ENCODE measurements at regions not wholly inside any gene's neighbourhood (a gene's known extent, or its start where the extent isn't known, plus 50 kb on each side); places are given as distances from the start of the nearest gene placed in this dataset.

DNA sequence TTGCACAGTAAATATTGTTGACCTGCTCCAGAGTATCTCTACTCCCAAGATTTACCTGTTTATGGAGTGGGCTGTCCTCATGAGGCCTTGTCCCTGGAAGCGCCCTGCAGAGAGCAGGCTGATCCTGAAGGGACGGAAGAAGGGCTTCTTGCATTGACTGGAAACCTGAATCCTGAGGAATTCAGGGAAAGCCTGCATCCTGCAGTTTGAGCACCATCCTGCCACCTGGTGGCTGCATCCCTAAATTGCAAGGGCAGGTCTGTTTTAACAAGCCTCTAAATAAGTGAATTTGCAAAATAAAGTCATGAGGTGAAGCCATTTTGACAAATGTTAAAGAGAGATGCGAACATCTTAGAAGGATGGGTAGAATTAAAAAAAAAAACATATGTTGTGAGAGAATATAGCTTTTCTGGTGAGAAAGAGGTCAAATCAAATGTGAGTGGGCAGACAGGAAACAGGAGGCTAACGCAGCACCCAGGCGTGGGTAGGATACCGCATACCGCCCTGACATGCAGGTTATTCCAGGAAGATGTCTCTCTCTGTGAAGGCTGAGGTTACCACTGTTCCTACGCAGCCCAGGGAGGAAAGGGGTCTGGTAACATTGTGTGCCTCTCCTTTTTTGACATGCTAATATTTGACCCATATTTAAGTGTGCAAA is 754.9 kb downstream of the RNF144A start:
- TF ChIP-seq ZNF274 (IDR thresholded peaks at IDR 0.05; ENCODE audit: low read depth, low read length): no peak
- TF ChIP-seq YY1 (IDR thresholded peaks at IDR 0.05; ENCODE audit: insufficient read depth, insufficient read length): no peak
- no peak for TF ChIP-seq SUZ12 (IDR thresholded peaks at IDR 0.05; ENCODE audit: extremely low read depth, insufficient read depth, insufficient read length)
- Histone ChIP-seq H3K9ac (ENCODE audit: insufficient read length, low read depth) (no peak overlapping the region), H3K4me1 (ENCODE audit: insufficient read depth, insufficient read length) (peaks cover 2% of the 10 kb centered on the region), H3K9me3 (ENCODE audit: insufficient read depth, low read length) (peaks cover 14% of the 10 kb centered on the region; the same call in 1 of the 2 replicates), H3K4me3 (ENCODE audit: insufficient read length, low read depth) (no peak overlapping the region), H3K27me3 (ENCODE audit: insufficient read depth, insufficient read length) (no peaks in the 10 kb centered on the region), H3K36me3 (ENCODE audit: insufficient read depth, insufficient read length, low read length) (no peaks in the 10 kb centered on the region)
- peak; percentile 89 for DNase-seq (ENCODE audit: low read depth, low spot score)

DNA sequence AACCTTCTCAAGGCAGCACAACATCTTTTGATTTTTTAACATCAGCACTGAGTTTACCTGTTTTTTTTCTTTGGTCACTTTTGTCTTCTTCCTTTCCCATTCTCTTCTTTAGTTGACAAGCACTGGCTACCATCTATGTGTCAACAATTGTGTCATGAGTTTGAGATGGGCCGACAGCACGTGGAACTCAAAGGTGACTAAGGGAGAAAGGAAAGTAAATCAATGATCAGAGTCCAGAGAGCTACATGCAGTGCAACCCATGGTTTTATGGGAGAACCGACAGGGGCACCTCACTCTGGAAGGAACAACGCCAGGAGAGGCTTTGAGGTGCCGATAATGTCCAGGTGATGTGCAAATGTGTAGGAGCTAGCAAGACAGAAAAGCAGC is 755.5 kb downstream of the RNF144A start:
- Histone ChIP-seq H3K4me1 (ENCODE audit: insufficient read depth, insufficient read length) (peaks cover 2% of the 10 kb centered on the region), H3K27me3 (ENCODE audit: insufficient read depth, insufficient read length) (no peaks in the 10 kb centered on the region), H3K9me3 (ENCODE audit: insufficient read depth, low read length) (peaks cover 14% of the 10 kb centered on the region; the same call in 1 of the 2 replicates), H3K4me3 (ENCODE audit: insufficient read length, low read depth) (no peak overlapping the region), H3K36me3 (ENCODE audit: insufficient read depth, insufficient read length, low read length) (no peaks in the 10 kb centered on the region), H3K9ac (ENCODE audit: insufficient read length, low read depth) (no peak overlapping the region)
- TF ChIP-seq YY1 (IDR thresholded peaks at IDR 0.05; ENCODE audit: insufficient read depth, insufficient read length) (no peak), SUZ12 (IDR thresholded peaks at IDR 0.05; ENCODE audit: extremely low read depth, insufficient read depth, insufficient read length) (no peak), ZNF274 (IDR thresholded peaks at IDR 0.05; ENCODE audit: low read depth, low read length) (no peak)
- DNase-seq (ENCODE audit: low read depth, low spot score): no peak

DNA sequence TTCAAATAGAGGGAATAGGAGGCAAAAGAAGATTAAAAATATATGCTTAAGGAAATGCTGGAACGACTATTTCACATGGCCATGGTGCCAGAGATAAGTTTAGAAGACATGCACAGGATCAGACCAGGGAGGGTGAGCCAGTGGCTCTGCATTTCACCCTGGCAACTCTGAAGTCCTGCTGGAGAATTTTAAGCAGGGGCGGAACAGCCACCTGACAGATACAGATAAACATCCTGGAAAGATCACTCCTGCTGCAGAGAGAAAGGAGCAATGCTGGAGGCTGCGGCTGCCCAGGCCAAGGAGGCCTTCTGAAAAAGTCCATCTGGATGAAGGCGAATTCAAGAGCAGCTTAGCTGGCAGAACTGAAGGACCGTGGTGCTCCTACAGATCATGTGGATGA is 755.9 kb downstream of the RNF144A start:
- Histone ChIP-seq H3K27me3 (ENCODE audit: insufficient read depth, insufficient read length) (no peaks in the 10 kb centered on the region), H3K9ac (ENCODE audit: insufficient read length, low read depth) (no peak overlapping the region), H3K36me3 (ENCODE audit: insufficient read depth, insufficient read length, low read length) (no peaks in the 10 kb centered on the region), H3K9me3 (ENCODE audit: insufficient read depth, low read length) (peaks cover 14% of the 10 kb centered on the region; the same call in 1 of the 2 replicates), H3K4me1 (ENCODE audit: insufficient read depth, insufficient read length) (peaks cover 2% of the 10 kb centered on the region), H3K4me3 (ENCODE audit: insufficient read length, low read depth) (no peak overlapping the region)
- TF ChIP-seq SUZ12 (IDR thresholded peaks at IDR 0.05; ENCODE audit: extremely low read depth, insufficient read depth, insufficient read length) (no peak), YY1 (IDR thresholded peaks at IDR 0.05; ENCODE audit: insufficient read depth, insufficient read length) (no peak), ZNF274 (IDR thresholded peaks at IDR 0.05; ENCODE audit: low read depth, low read length) (no peak)
- DNase-seq (ENCODE audit: low read depth, low spot score): no peak

DNA sequence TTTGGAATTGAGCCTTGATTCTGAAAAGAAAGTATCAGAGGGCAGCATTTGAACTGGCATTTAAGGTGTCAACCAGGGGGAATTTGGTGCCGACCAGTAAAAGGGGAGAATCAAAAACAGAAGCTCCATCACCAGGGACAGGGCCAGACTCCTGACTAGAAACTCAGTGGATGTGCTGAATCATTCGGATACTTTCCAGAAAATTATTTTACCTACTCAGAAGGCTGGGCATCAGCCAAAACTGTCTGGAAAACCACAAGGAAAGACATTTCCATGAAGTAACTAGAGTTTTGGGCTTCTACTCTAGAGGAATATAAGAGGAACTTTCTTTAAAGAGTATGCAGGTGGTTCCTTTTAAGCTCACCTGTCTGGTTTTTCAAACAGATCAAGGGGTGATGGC is 756.6 kb downstream of the RNF144A start:
- H3K9me3 ChIP-seq (ENCODE audit: insufficient read depth, low read length): peaks cover 14% of the 10 kb centered on the region; the same call in 1 of the 2 replicates
- no peaks in the 10 kb centered on the region for H3K36me3 ChIP-seq (ENCODE audit: insufficient read depth, insufficient read length, low read length)
- DNase-seq (ENCODE audit: low read depth, low spot score): no peak
- no peak for TF ChIP-seq SUZ12 (IDR thresholded peaks at IDR 0.05; ENCODE audit: extremely low read depth, insufficient read depth, insufficient read length)
- no peak for TF ChIP-seq ZNF274 (IDR thresholded peaks at IDR 0.05; ENCODE audit: low read depth, low read length)
- no peak for TF ChIP-seq YY1 (IDR thresholded peaks at IDR 0.05; ENCODE audit: insufficient read depth, insufficient read length)
- H3K4me3 ChIP-seq (ENCODE audit: insufficient read length, low read depth): no peak overlapping the region
- H3K27me3 ChIP-seq (ENCODE audit: insufficient read depth, insufficient read length): no peaks in the 10 kb centered on the region
- no peak overlapping the region for H3K9ac ChIP-seq (ENCODE audit: insufficient read length, low read depth)
- peaks cover 2% of the 10 kb centered on the region for H3K4me1 ChIP-seq (ENCODE audit: insufficient read depth, insufficient read length)

DNA sequence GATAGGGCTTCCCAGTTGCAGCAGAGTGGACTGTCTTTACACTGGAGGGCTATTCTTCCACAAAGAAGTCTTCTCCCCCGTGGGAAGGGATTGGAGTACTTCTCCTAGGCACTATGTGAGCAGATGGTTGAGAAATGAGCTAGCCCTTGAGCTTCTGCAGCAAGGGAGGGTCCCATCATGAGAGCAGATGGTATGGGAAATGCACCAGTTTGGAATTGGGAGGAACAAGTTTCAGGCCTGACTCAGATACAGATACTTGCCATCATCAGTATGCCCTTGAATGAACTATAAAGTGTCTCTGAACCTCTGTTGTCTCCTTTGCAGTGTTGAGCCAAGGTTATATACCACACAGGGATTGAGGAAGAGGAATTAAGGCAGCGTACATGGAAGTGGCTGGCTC is 757.4 kb downstream of the RNF144A start:
- DNase-seq (ENCODE audit: low read depth, low spot score): no peak
- Histone ChIP-seq H3K36me3 (ENCODE audit: insufficient read depth, insufficient read length, low read length) (no peaks in the 10 kb centered on the region), H3K4me1 (ENCODE audit: insufficient read depth, insufficient read length) (peaks cover 2% of the 10 kb centered on the region), H3K27me3 (ENCODE audit: insufficient read depth, insufficient read length) (no peaks in the 10 kb centered on the region), H3K9ac (ENCODE audit: insufficient read length, low read depth) (no peak overlapping the region), H3K4me3 (ENCODE audit: insufficient read length, low read depth) (no peak overlapping the region), H3K9me3 (ENCODE audit: insufficient read depth, low read length) (peaks cover 14% of the 10 kb centered on the region; the same call in 1 of the 2 replicates)
- TF ChIP-seq ZNF274 (IDR thresholded peaks at IDR 0.05; ENCODE audit: low read depth, low read length) (no peak), YY1 (IDR thresholded peaks at IDR 0.05; ENCODE audit: insufficient read depth, insufficient read length) (no peak), SUZ12 (IDR thresholded peaks at IDR 0.05; ENCODE audit: extremely low read depth, insufficient read depth, insufficient read length) (no peak)

DNA sequence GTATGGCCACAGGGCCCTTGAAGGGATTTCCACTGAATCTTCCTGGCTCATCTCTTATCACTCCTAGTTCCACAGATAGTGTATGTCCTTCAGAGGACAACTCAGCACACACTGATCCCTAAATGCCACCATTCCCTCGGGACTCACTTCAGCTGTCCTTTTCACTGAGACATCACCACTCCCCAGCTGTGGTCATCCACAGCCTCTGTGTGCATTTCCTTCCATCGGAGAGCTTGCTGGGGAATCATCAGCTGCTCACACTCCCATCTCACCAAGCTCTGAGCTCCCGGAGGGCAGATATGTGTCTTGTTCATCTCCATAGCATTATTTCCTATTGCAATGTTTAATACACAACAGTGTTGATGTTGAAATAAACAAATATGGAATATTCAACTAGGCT is 759.5 kb downstream of the RNF144A start:
- Histone ChIP-seq H3K4me1 (ENCODE audit: insufficient read depth, insufficient read length) (no peaks in the 10 kb centered on the region), H3K9ac (ENCODE audit: insufficient read length, low read depth) (no peak overlapping the region), H3K27me3 (ENCODE audit: insufficient read depth, insufficient read length) (no peaks in the 10 kb centered on the region), H3K36me3 (ENCODE audit: insufficient read depth, insufficient read length, low read length) (no peaks in the 10 kb centered on the region), H3K9me3 (ENCODE audit: insufficient read depth, low read length) (peaks cover 14% of the 10 kb centered on the region; the same call in 1 of the 2 replicates), H3K4me3 (ENCODE audit: insufficient read length, low read depth) (no peak overlapping the region)
- no peak for DNase-seq (ENCODE audit: low read depth, low spot score)
- TF ChIP-seq ZNF274 (IDR thresholded peaks at IDR 0.05; ENCODE audit: low read depth, low read length) (no peak), YY1 (IDR thresholded peaks at IDR 0.05; ENCODE audit: insufficient read depth, insufficient read length) (no peak), SUZ12 (IDR thresholded peaks at IDR 0.05; ENCODE audit: extremely low read depth, insufficient read depth, insufficient read length) (no peak)

DNA sequence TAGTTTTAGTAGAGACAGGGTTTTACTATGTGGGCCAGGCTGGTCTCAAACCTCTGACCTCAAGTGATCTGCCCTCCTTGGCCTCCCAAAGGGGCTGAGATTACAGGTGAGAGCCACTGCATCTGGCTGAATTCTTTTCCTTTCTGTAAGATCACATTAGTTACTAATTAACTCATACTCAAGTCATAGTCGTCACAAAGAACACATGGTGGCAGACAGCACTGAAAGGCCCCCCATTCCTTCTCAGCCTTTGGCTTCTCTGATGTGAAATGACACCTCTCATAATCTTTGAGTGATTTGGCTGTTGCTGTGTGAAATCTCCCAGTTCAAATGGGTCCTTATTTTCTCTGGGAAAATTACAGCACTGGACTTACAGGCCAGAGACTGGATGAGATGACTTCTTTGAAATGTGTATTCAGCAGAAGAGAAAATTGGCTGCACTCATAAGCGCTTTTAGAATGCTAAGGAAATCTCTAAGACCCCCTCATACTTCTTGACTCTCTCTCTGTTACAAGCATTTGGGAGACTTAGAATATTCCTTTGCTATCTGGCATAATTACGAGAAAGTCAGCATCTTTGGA is 764.8 kb downstream of the RNF144A start:
- DNase-seq (ENCODE audit: low read depth, low spot score): no peak
- H3K36me3 ChIP-seq (ENCODE audit: insufficient read depth, insufficient read length, low read length): no peaks in the 10 kb centered on the region
- no peaks in the 10 kb centered on the region for H3K27me3 ChIP-seq (ENCODE audit: insufficient read depth, insufficient read length)
- TF ChIP-seq ZNF274 (IDR thresholded peaks at IDR 0.05; ENCODE audit: low read depth, low read length) (no peak), YY1 (IDR thresholded peaks at IDR 0.05; ENCODE audit: insufficient read depth, insufficient read length) (no peak), SUZ12 (IDR thresholded peaks at IDR 0.05; ENCODE audit: extremely low read depth, insufficient read depth, insufficient read length) (no peak)
- no peaks in the 10 kb centered on the region for H3K4me1 ChIP-seq (ENCODE audit: insufficient read depth, insufficient read length)
- H3K4me3 ChIP-seq (ENCODE audit: insufficient read length, low read depth): no peak overlapping the region
- H3K9ac ChIP-seq (ENCODE audit: insufficient read length, low read depth): no peak overlapping the region
- H3K9me3 ChIP-seq (ENCODE audit: insufficient read depth, low read length): no peaks in the 10 kb centered on the region

Data from NT2/D1 (cell line).